Prostate gland (tissue), 2 donors: ENCODE measurements at regions not wholly inside any gene's neighbourhood (a gene's known extent, or its start where the extent isn't known, plus 50 kb on each side); places are given as distances from the start of the nearest gene placed in this dataset.

Experiments
- DNase-seq: peaks from one replicate; pipeline ENCODE4 v3.0.0-alpha.2; 2019; ENCODE audit warnings: low spot score
- H3K27ac ChIP-seq, 2 donors: fragments of 200-600 bp; sonication (generic); 2 replicates each; pipeline ENCODE4 v1.5.1; 2017 to 2019
- H3K27me3 ChIP-seq: fragments of 200-600 bp; sonication (generic); replicated peaks from 2 replicates; pipeline ENCODE4 v1.5.1; 2019; ENCODE audit not compliant: insufficient read depth
- H3K36me3 ChIP-seq, 2 donors: fragments of 200-600 bp; sonication (generic); 1 replicate in 1 of 2; 2 replicates in 1 of 2; pipeline versions ENCODE4 v1.5.1 to v1.8.1; 2017 to 2019
- H3K4me1 ChIP-seq: fragments of 200-600 bp; sonication (generic); replicated peaks from 2 replicates; pipeline ENCODE4 v1.5.1; 2019
- H3K4me3 ChIP-seq, 2 donors: fragments of 200-600 bp; sonication (generic); 2 replicates each; pipeline ENCODE4 v1.5.1; 2017 to 2019
- H3K9me3 ChIP-seq: fragments of 200-600 bp; sonication (generic); 2 replicates; pipeline ENCODE4 v1.5.1; 2017
- CTCF ChIP-seq, 4 experiments: fragments of 200-600 bp in 2 of 4; fragments of 450-650 bp in 2 of 4; sonication (generic) in 2 of 4; IDR thresholded peaks; 1 replicate in 3 of 4; 2 replicates in 1 of 4; pipeline ENCODE4 v1.5.1; 2016 to 2019; ENCODE audit warnings: antibody characterized with exemption in 4 of 4, mild to moderate bottlenecking in 2 of 4, moderate library complexity in 2 of 4
- POLR2A ChIP-seq: fragments of 450-650 bp; IDR thresholded peaks from one replicate; pipeline ENCODE4 v1.6.1; 2016; ENCODE audit warnings: antibody characterized with exemption, mild to moderate bottlenecking
- POLR2AphosphoS5 ChIP-seq: sonication (generic); formaldehyde crosslinking; IDR thresholded peaks from one replicate; pipeline ENCODE4 v1.6.1; 2017; ENCODE audit warnings: antibody characterized with exemption
- WGBS: methylation state at CpG from one replicate; pipeline ENCODE4 v1.1.5; 2018; 5-methylcytosine and 5-hydroxymethylcytosine counted together
- intact Hi-C: fragments of 100-400 bp; cut with DNase I; formaldehyde crosslinking; loops from one replicate; pipeline ENCODE4 v1.14.2; 2022

- 46% methylated on average over 3 of the region's 3 CpGs for WGBS
- intact Hi-C loops, result no loop called here
- Histone ChIP-seq H3K9me3 (no peaks in the 10 kb centered on the region), H3K36me3 (no peaks in the 10 kb centered on the region), H3K4me3 (no peak overlapping the region), H3K4me1 (no peaks in the 10 kb centered on the region), H3K27me3 (no peaks in the 10 kb centered on the region), H3K27ac (no peak overlapping the region)
- TF ChIP-seq POLR2AphosphoS5 (no peak), POLR2A (no peak), CTCF (IDR thresholded peaks at IDR 0.05) (no peak)
- DNase-seq, result no peak
Observed at GRCh38 chr3:21067031-21067813, 683.8 kb downstream of the ZNF385D start.

GRCh38 chr3:21062831-21063294 lies 688.1 kb downstream of the ZNF385D start:
- no peaks in the 10 kb centered on the region for H3K9me3 ChIP-seq
- TF ChIP-seq POLR2A (no peak), POLR2AphosphoS5 (no peak), CTCF (IDR thresholded peaks at IDR 0.05) (no peak)
- WGBS, result 49% methylated on average over 4 of the region's 4 CpGs
- no peaks in the 10 kb centered on the region for H3K4me1 ChIP-seq
- intact Hi-C loops, result no loop called here
- H3K36me3 ChIP-seq, result no peaks in the 10 kb centered on the region
- H3K27me3 ChIP-seq, result no peaks in the 10 kb centered on the region
- no peak overlapping the region for H3K4me3 ChIP-seq
- no peak overlapping the region for H3K27ac ChIP-seq
- no peak for DNase-seq

GRCh38 chr3:21059404-21059803 lies 691.6 kb downstream of the ZNF385D start:
- no peaks in the 10 kb centered on the region for H3K9me3 ChIP-seq
- no peaks in the 10 kb centered on the region for H3K27me3 ChIP-seq
- H3K4me1 ChIP-seq, result no peaks in the 10 kb centered on the region
- no peaks in the 10 kb centered on the region for H3K36me3 ChIP-seq
- TF ChIP-seq CTCF (IDR thresholded peaks at IDR 0.05), result no peak
- no peak for TF ChIP-seq POLR2AphosphoS5
- no peak overlapping the region for H3K27ac ChIP-seq
- WGBS, result 49% methylated on average over 3 of the region's 3 CpGs
- no peak overlapping the region for H3K4me3 ChIP-seq
- DNase-seq, result no peak
- intact Hi-C loops, result loop anchor here (10.0 kb wide), 1 partner anchor 75 kb away; no protein-coding TSS in a partner anchor

- Histone ChIP-seq H3K36me3 (no peaks in the 10 kb centered on the region), H3K27ac (no peak overlapping the region), H3K4me1 (no peaks in the 10 kb centered on the region), H3K4me3 (no peak overlapping the region), H3K9me3 (no peaks in the 10 kb centered on the region), H3K27me3 (no peaks in the 10 kb centered on the region)
- no peak for DNase-seq
- 94% methylated on average over 1 of the region's 1 CpG for WGBS
- TF ChIP-seq CTCF (IDR thresholded peaks at IDR 0.05), result no peak
- no peak for TF ChIP-seq POLR2A
- TF ChIP-seq POLR2AphosphoS5, result no peak
- intact Hi-C loops, result loop anchor here (10.0 kb wide), 1 partner anchor 71 kb away; no protein-coding TSS in a partner anchor
Observed at GRCh38 chr3:21056293-21056692, 694.7 kb downstream of the ZNF385D start.

GRCh38 chr3:21055015-21055414 lies 696.0 kb downstream of the ZNF385D start:
- H3K4me3 ChIP-seq, result no peak overlapping the region
- intact Hi-C loops, result loop anchor here (10.0 kb wide), 1 partner anchor 70 kb away; no protein-coding TSS in a partner anchor
- H3K4me1 ChIP-seq, result no peaks in the 10 kb centered on the region
- no peaks in the 10 kb centered on the region for H3K27me3 ChIP-seq
- no peak overlapping the region for H3K27ac ChIP-seq
- H3K36me3 ChIP-seq, result no peaks in the 10 kb centered on the region
- peak; percentile 36 for TF ChIP-seq POLR2AphosphoS5
- no peak for TF ChIP-seq POLR2A
- TF ChIP-seq CTCF (IDR thresholded peaks at IDR 0.05), result no peak
- DNase-seq, result no peak
- no peaks in the 10 kb centered on the region for H3K9me3 ChIP-seq
